H1 (cell line): ENCODE measurements at regions not wholly inside any gene's neighbourhood (a gene's known extent, or its start where the extent isn't known, plus 50 kb on each side); places are given as distances from the start of the nearest gene placed in this dataset. TPM values are rescaled to one million over a fixed set of nuclear protein-coding genes. Genes with fewer than 3 reads are reported as not detected.

ENCODE experiments used
- CHD1 ChIP-seq: IDR thresholded peaks from 2 replicates; pipeline ENCODE4 v1.6.1; 2012; ENCODE audit warnings: low read depth, low read length, improper control_type of control experiment
- CREB1 ChIP-seq: IDR thresholded peaks from 2 replicates; pipeline ENCODE4 v1.6.1; 2012; ENCODE audit warnings: inconsistent platforms
- CTBP2 ChIP-seq: IDR thresholded peaks from 2 replicates; pipeline ENCODE4 v1.7.0; 2011; ENCODE audit warnings: borderline replicate concordance, mild to moderate bottlenecking, moderate library complexity, mixed read lengths, low read length; ENCODE audit not compliant: insufficient read depth, insufficient read length
- EZH2 ChIP-seq: fragments of 200-600 bp; sonication (generic); IDR thresholded peaks from 2 replicates; pipeline ENCODE4 v1.7.1; 2012; ENCODE audit warnings: low read depth, mild to moderate bottlenecking, moderate library complexity, low read length, inconsistent platforms; ENCODE audit not compliant: severe bottlenecking
- SP2 ChIP-seq: IDR thresholded peaks from 2 replicates; pipeline ENCODE4 v1.6.1; 2012; ENCODE audit warnings: mild to moderate bottlenecking, low read length, inconsistent platforms
- SP4 ChIP-seq: IDR thresholded peaks from 2 replicates; pipeline ENCODE4 v1.6.1; 2012; ENCODE audit warnings: low read length, inconsistent platforms
- SUZ12 ChIP-seq: fragments of 200-600 bp; sonication (generic); IDR thresholded peaks from 2 replicates; pipeline ENCODE4 v1.6.1; 2012; ENCODE audit warnings: mild to moderate bottlenecking, inconsistent platforms, low read length, moderate library complexity, mixed read lengths
- YY1 ChIP-seq: IDR thresholded peaks from 2 replicates; pipeline ENCODE4 v1.6.1; 2011; ENCODE audit warnings: low read depth, mild to moderate bottlenecking, low read length
- small RNA-seq: library from polyadenylated mRNA; stranded (forward); fragments of <200 nt; extraction: miRNeasy Mini kit (QIAGEN cat#:217004); gene quantifications from one replicate; pipeline ENCODE3, GENCODE V24; 2013; ENCODE audit not compliant: insufficient read depth

DNA sequence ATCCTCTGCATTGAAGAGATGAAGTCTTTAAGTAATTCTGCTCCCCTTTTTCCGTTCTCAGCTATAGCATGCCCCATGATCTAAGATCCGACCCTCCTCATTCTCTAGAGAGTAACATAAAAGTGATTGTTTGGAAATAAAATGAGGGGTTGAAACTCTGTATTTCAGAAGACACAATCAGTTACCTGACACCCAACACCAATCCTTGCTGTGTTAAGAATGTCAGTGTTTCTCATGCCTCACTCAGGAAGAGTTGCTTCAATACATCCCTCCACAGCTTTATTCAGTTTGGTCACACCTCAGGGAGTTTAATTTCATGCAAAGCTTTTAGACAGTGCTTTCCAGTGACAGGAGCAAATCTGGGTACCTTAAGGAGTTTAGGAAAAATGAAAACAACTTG, 49.9 kb upstream of the RBBP8 start (continued):
- TF ChIP-seq SP2, result no peak
- no peak for TF ChIP-seq SP4
- no peak for TF ChIP-seq CHD1
- no peak for TF ChIP-seq EZH2
- TF ChIP-seq CTBP2, result no peak
- no peak for TF ChIP-seq SUZ12
- no peak for TF ChIP-seq CREB1
- no peak for TF ChIP-seq YY1

Small RNA genes in the stretch of these regions (small RNA-seq; reads per million reads assigned to genes)
- gene RNU6-1032P, result not detected
